HG03354 (cell line): ENCODE measurements at regions not wholly inside any gene's neighbourhood (a gene's known extent, or its start where the extent isn't known, plus 50 kb on each side); places are given as distances from the start of the nearest gene placed in this dataset.
"Not testable (repeated sequence)": the region's sequence is repeated elsewhere in the genome, so short reads cannot be mapped to it uniquely, and the experiment has no call there.

Experiments used
- ATAC-seq: cut with Tn5 transposase; IDR thresholded peaks from one replicate; pipeline ENCODE4 v1.9.1; 2021; ENCODE audit warnings: mild to moderate bottlenecking; ENCODE audit not compliant: unreplicated experiment, poor library complexity, severe bottlenecking

- ATAC-seq = no peak
Measured at GRCh38 chr7:23930312-23930711, 220.3 kb downstream of the STK31 start.

- ATAC-seq = no peak
Measured at GRCh38 chr7:23931633-23932032, 221.6 kb downstream of the STK31 start.

GRCh38 chr7:23938215-23938614 lies 228.2 kb downstream of the STK31 start:
- no peak for ATAC-seq

- peak; percentile 65 for ATAC-seq
Measured at GRCh38 chr7:23938937-23939552, 229.0 kb downstream of the STK31 start.

- not testable (repeated sequence) for ATAC-seq
Measured at GRCh38 chr7:23939747-23940146, 229.7 kb downstream of the STK31 start.

GRCh38 chr7:23941551-23941950 lies 231.5 kb downstream of the STK31 start:
- ATAC-seq = no peak

GRCh38 chr7:23942032-23942431 lies 232.0 kb downstream of the STK31 start:
- ATAC-seq = no peak

GRCh38 chr7:23944131-23944530 lies 234.1 kb downstream of the STK31 start:
- no peak for ATAC-seq

GRCh38 chr7:23945472-23945871 lies 235.5 kb downstream of the STK31 start:
- no peak for ATAC-seq

GRCh38 chr7:23955145-23955544 lies 245.1 kb downstream of the STK31 start:
- ATAC-seq = no peak

GRCh38 chr7:23955600-23956149 lies 245.7 kb downstream of the STK31 start:
- ATAC-seq = no peak

GRCh38 chr7:23956772-23957576 lies 247.0 kb downstream of the STK31 start:
- ATAC-seq = no peak

- ATAC-seq = no peak
Measured at GRCh38 chr7:23959821-23960220, 249.8 kb downstream of the STK31 start.

GRCh38 chr7:23960361-23960760 lies 250.3 kb downstream of the STK31 start:
- ATAC-seq = no peak

- ATAC-seq = no peak
Measured at GRCh38 chr7:23963461-23964165, 253.6 kb downstream of the STK31 start.

GRCh38 chr7:23964715-23965114 lies 254.7 kb downstream of the STK31 start:
- ATAC-seq = no peak

- no peak for ATAC-seq
Measured at GRCh38 chr7:23965296-23965695, 255.3 kb downstream of the STK31 start.

- ATAC-seq = no peak
Measured at GRCh38 chr7:23966941-23967340, 256.9 kb downstream of the STK31 start.

GRCh38 chr7:23967949-23968599 lies 258.1 kb downstream of the STK31 start:
- ATAC-seq = no peak

GRCh38 chr7:23968791-23969190 lies 258.8 kb downstream of the STK31 start:
- no peak for ATAC-seq
